ENCODE measurements at regions not wholly inside any gene's neighbourhood (a gene's known extent, or its start where the extent isn't known, plus 50 kb on each side); places are given as distances from the start of the nearest gene placed in this dataset.
"Not testable (repeated sequence)": the region's sequence is repeated elsewhere in the genome, so short reads cannot be mapped to it uniquely, and the experiment has no call there.

- no peak for DNase-seq
Observed at GRCh38 chr6:170040115-170040500, 250.8 kb downstream of the DLL1 start.

DNA sequence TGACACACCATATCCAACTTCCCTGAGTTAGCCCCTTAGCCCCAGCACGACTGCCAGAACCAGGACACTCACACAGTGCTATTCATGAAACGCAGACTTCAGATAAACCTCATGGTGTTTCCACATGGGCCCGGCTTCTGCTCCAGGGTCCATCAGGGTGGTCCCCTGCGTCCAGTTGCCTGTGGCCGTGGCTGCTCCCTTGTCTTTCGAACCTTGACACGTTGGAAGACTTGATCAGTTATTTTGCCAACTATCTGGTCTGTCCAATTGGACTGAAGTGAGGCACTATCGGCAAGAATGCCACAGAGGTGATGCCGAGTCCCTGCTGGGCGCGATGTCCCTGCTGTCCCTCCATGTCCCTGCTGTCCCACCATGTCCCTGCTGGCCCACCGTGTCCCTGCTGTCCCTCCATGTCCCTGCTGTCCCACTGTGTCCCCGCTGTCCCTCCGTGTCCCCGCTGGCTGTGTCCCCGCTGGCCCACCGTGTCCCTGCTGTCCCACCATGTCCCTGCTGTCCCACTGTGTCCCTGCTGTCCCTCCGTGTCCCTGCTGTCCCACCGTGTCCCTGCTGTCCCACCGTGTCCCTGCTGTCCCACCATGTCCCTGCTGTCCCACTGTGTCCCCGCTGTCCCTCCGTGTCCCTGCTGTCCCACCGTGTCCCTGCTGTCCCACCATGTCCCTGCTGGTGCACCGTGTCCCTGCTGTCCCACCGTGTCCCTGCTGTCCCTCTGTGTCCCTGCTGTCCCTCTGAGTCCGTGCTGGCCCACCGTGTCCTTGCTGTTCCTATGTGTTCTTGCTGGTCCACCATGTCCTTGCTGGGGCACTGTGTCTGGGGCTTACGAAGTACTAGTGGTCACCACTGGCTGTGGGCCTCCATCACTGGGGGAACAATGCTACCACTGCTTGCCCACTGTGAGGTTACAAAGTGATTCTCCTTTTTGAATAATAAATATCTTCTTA is 251.4 kb downstream of the DLL1 start:
- DNase-seq, result no peak

- DNase-seq, result no peak
Observed at GRCh38 chr6:170038708-170039107, 252.2 kb downstream of the DLL1 start.

DNA sequence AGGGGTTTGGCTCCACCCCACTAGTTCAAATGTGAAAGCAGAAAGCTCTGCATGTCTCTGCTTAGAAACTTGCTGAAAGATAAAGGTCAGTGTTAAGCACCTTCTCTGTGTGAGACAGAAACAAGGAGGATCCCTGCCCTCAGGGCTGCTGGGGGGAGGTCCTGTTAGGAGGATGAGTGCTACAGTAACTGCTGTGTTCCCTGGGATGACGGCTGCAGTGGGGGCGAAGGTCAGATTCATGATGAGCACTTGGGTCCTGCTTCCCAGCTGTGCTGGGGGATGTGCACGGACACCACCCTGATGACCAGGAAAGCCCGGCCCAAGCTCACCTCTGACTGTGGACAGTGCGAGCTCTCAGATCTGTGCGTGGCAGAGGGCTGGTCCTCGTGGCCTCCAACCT is 252.6 kb downstream of the DLL1 start:
- DNase-seq, result no peak

DNA sequence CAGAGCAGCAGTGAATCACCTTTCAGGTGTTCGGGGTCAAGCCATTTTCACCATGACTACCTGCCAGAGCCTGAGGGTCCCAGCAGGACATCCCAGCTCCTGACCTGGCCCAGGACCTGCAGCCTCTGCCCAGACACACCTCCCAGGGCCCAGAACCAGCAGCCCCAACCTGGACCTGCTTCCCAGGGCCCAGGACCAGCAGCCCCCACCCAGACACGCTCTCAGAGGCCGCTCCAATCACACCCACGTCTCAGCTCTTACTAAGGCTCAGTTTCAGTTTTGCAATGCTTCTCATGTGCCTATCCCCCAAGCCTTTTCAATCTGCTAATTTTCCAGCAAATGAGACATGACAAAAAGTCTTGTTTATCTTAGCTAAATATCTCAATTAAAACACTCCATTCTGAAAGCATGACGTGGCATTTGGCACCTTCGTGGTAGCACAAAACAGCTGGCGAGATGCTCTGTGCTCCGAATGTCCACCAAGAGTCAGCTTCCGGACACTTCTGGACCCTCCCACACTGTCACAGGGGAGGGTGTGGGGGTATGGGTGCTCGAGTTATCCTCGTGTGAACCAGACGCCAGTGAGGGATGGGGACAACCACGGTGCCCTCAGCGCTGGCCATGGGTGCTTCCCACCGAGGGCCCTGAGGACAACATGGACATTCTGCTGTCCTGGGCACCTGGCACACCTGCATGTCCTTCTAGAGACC is 253.2 kb downstream of the DLL1 start:
- no peak for DNase-seq

- no peak for DNase-seq
Observed at GRCh38 chr6:170036916-170037315, 254.0 kb downstream of the DLL1 start.

- not testable (repeated sequence) for DNase-seq
Observed at GRCh38 chr6:170036367-170036766, 254.5 kb downstream of the DLL1 start.

DNA sequence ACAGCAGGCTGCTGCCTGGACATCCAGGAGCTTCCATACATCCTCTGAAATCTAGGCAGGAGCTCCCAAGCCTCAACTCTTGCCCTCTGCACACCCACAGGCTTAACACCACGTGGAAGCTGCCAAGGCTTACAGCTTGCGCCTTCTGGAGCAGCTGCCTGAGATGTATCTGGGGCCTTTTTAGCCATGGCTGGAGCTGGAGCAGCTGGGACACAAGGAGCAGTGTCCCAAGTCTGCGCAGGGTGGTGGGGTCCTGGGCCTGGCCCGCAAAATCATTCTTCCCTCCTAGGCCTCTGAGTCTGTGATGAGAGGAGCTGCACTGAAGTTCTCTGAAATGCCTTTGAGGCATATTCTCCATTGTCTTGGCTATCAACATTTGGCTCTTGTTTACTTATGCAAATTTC is 255.0 kb downstream of the DLL1 start:
- no peak for DNase-seq

DNA sequence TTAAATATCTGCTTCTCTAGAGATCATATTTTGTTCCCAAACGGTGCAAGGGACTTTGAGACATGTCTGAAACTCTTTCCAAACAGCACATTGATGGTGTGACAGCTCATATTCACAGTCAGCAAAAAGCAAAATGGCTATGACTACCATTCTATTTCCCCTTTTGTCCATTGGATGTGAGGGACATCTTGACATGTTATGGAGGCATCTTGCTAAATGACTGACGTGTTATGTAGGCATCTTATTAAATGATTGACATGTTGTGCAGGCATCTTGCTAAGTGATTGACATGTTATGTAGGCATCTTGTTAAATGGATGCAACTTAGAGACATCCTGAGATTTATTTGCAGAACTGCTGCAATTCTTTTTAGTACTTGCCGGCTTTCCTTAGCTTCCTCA is 255.8 kb downstream of the DLL1 start:
- no peak for DNase-seq

- DNase-seq, result no peak
Observed at GRCh38 chr6:170034294-170034693, 256.6 kb downstream of the DLL1 start.

- DNase-seq, result no peak
Observed at GRCh38 chr6:170033666-170034065, 257.2 kb downstream of the DLL1 start.

DNA sequence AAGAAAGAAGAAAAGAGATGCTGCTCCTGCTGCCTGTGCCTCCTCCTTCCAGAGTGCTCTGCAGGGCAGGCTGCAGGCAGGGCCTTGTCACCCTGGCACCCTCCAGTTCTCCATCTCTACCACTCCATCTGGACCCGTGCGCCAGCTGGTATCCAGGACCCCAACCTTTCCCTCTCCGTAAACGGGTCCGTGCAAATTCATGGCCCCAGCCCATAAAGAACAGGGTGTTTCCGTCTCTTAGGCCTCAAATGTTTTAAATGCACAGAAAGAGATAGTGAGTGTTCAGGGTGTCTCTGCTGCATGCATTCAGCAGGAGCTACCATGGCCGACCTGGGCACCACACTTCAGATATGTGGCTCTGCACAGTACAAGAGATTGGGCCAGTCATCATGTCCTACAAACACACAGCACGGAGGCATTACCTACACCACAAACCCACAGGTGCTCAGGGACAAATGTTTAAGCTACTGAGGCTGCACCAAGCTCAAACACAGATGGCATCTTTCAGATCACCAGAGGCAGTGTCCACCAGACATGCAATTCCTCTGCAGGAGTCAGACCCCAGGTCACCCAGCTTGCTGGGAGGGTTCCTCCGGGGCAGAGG is 258.1 kb downstream of the DLL1 start:
- DNase-seq, result no peak

- no peak for DNase-seq
Observed at GRCh38 chr6:170032197-170032596, 258.7 kb downstream of the DLL1 start.

DNA sequence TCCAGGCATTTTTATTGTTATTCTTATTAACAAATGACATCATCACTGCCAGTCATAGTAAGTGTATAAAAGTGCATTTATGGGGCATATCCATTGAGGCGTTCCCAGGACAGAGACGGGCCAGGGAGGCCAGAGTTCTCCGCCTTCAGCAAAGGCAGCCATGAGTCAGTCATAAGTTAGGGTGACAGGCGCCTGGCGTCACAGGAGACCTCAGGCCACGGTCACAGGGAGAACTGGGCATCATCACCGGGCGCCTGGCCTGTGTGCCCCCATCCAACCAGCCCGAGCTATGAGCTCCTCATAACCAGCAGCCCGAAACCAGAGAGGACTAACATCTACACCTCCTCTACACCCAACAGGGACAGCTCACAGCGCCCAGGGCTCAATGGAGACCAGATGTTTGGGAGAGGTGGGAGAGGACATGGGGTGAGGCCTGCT is 259.2 kb downstream of the DLL1 start:
- no peak for DNase-seq

GRCh38 chr6:170030821-170031471 is 259.9 kb downstream of the DLL1 start:
- DNase-seq, result no peak

DNA sequence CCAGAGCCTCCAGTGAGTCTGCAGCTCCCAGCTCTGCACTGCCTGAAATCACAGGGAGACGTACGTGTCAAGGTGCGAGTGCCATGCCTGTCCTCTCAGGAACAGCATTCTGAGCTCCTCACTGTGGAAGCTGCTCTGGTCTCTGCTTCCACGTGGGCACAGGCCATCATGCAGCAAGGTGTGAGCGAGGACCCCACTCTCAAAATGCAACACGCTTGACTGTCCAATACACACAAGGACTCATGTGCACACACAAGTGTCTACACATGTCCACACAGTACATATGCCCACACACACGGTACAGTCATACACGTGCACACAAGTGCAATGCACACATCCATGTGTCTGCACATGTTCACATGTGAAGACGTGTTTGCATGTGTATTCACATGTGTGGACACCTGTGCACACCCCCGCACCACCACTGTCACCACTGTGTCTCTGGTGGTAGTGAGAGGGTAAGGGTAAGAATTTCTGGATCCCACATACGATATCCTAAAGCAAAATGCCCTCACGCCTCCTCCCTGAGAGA is 260.5 kb downstream of the DLL1 start:
- DNase-seq, result no peak

GRCh38 chr6:170029416-170030283 is 261.2 kb downstream of the DLL1 start:
- DNase-seq, result no peak

- no peak for DNase-seq
Observed at GRCh38 chr6:170028629-170029345, 262.1 kb downstream of the DLL1 start.

DNA sequence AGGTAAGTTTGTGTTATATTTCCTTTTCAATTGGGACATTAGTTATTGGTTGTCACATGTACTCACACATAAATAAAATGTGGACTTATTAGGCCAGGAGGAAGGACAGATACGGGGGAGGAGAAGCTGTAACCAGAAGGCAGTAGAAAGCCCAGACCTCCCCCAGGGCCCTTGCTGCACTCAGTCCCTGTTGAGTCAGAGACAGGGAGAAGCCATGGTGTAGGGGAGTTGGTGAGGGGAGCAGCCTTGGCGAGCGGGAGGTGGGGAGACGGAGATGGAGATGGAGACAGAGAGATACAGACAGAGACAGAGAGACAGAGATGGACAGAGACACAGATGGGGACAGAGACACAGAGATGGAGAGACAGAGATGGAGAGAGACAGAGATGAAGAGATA is 263.2 kb downstream of the DLL1 start:
- no peak for DNase-seq

DNA sequence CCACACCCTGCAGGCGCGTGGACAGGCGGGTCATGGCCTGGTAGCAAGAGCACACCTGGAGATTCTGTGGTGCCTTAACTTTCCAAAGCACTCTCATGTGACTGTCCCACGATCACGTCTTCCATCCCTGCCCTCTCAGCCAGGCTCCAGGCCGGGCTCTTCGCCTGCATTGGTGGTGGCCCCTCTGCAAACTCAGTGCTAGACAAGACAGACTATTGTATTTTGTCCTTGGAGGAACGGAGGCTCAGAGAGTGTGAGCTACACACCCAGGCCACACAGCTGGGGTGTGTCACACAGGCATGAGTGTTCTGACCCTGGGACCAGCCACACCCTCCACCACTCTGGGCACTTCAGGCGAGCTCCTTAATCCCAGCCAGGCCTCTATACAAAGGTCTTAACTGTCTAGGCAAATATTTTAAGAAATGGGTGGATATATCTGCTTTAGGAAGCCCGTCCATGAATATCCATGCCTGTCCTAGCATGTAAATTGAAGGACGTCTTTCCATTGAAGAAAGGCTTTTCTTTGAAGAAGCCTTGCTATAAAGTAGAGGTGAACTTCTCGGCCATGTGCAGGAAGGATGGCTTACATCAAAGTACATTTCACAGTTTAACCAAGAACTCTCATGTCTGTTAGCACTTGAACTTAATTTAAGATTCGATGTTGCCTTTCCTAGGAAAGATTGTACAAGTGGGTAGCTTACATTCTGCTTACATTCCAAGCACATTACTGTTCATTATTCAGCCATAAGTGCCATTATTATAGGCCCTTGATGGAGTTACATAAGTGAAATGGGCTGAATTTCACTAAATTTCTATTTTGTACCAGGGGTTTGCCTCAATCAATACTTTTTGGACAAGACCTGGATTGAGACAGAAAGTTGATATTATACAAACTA is 263.9 kb downstream of the DLL1 start:
- no peak for DNase-seq
